Lower leg skin (tissue), 3 donors: ENCODE measurements at regions not wholly inside any gene's neighbourhood (a gene's known extent, or its start where the extent isn't known, plus 50 kb on each side); places are given as distances from the start of the nearest gene placed in this dataset.

ENCODE experiments used
- POLR2A ChIP-seq, 2 donors: fragments of 450-650 bp; IDR thresholded peaks; one replicate each; pipeline ENCODE4 v1.6.1; 2016 to 2017; ENCODE audit warnings: antibody characterized with exemption in 2 of 2, mild to moderate bottlenecking in 1 of 2, moderate library complexity in 1 of 2
- TF ChIP-seq, protein P1 (sequence below), 3 donors: fragments of 450-650 bp; IDR thresholded peaks; one replicate each; pipeline ENCODE4 v1.5.1; 2016; ENCODE audit warnings: antibody characterized with exemption in 3 of 3, mild to moderate bottlenecking in 3 of 3, moderate library complexity in 2 of 3

DNA sequence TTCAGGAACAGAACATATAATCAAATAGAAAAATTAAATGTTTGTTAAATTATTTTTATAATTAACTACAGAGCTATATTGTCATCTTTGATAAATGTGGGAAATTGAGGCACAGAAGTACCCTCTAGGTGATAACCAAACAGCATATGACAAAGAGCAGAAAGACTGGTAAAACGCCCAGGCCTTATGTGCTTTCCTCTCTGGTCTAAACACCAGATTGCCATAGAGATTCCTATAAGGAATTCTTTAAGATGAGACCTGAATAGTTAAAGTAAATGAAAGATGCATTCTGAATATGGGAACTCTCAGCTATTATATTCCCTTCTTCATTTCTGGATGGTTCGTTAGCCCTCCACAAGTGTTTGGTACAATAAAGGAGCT lies 140.0 kb upstream of the SOX5 start:
- no peak for TF ChIP-seq POLR2A (IDR thresholded peaks at IDR 0.05)
- TF ChIP-seq, protein P1, sequence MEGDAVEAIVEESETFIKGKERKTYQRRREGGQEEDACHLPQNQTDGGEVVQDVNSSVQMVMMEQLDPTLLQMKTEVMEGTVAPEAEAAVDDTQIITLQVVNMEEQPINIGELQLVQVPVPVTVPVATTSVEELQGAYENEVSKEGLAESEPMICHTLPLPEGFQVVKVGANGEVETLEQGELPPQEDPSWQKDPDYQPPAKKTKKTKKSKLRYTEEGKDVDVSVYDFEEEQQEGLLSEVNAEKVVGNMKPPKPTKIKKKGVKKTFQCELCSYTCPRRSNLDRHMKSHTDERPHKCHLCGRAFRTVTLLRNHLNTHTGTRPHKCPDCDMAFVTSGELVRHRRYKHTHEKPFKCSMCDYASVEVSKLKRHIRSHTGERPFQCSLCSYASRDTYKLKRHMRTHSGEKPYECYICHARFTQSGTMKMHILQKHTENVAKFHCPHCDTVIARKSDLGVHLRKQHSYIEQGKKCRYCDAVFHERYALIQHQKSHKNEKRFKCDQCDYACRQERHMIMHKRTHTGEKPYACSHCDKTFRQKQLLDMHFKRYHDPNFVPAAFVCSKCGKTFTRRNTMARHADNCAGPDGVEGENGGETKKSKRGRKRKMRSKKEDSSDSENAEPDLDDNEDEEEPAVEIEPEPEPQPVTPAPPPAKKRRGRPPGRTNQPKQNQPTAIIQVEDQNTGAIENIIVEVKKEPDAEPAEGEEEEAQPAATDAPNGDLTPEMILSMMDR (IDR thresholded peaks at IDR 0.05) = no peak
